ENCODE measurements at regions not wholly inside any gene's neighbourhood (a gene's known extent, or its start where the extent isn't known, plus 50 kb on each side); places are given as distances from the start of the nearest gene placed in this dataset.
A peak's percentile ranks its signal among the peaks of the same experiment; 100 is the strongest.

DNA sequence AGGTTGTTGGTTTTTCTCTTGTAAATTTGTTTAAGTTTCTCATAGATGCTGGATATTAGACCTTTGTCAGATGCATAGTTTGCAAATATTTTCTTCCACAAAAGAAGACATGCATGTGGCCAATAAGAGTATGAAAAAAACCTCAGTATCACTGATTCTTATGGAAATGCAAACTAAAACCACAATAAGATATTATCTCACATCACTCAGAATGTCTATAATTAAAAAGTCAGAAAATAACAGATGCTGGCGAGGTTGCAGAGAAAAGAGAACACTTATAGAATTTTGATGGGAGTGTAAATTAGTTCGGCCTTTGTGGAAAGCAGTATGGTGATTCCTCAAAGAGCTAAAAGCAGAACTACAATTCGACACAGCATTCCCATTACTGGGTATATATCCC, 1355.6 kb downstream of the FAM133A start:
- no peak for DNase-seq (ENCODE audit: low read depth)

DNA sequence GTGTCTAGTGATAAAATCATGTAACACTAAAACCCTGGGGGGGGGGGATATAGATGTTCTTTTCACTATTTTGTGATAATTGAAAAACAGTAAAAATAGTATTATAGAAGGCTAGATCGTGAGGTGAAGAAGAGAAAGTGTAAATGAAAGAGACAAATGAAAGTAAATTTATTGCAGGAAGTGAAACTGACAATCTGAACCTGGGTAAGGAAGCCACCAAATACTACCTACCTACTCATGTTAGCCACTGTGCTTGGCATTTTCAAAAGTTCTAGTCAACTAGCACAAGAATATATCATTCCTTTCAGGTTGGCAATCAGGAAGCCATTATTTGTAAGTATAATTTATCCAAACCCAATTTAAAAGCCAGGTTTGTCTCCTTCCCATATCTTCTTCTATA, 1366.1 kb downstream of the FAM133A start:
- no peak for DNase-seq (ENCODE audit: low read depth)

DNA sequence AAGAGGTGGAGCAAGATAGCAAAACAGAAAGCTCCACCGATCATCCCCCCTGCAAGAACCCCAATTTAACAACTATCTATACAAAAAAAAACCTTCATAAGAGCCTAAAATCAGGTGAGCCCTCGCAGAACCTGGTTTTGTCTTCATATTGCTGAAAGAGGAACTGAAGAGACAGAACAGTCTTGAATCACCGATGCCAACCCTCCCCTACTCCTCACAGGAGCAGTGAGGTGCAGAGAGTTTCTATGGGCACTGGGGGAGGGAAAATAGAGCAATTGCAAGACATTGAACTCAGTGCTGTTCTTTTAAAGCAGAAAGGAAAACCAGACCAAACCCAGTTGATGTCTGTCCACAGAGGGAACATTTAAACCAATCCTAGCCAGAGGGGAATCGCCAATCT, 1370.3 kb downstream of the FAM133A start:
- no peak for DNase-seq (ENCODE audit: low read depth)

DNA sequence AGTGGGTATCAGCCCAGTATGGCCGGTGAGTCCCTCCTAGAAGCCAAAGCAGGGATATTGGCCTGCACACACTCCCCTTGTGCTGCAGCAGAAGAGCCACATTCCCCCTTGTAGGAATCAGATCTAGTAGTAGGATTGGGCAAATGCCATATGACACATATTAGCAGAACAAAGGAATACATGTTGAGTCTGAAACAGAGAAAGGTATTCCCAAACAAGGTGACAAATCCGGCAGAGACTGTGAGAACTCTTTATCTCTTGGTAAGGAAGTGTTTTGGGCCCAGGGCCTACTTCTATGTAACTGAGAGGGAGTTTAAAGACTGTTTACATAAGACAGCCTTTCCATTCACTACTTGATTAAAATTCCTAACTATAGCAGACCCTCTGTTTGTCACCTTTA, 1382.0 kb downstream of the FAM133A start:
- DNase-seq (ENCODE audit: low read depth): no peak

DNA sequence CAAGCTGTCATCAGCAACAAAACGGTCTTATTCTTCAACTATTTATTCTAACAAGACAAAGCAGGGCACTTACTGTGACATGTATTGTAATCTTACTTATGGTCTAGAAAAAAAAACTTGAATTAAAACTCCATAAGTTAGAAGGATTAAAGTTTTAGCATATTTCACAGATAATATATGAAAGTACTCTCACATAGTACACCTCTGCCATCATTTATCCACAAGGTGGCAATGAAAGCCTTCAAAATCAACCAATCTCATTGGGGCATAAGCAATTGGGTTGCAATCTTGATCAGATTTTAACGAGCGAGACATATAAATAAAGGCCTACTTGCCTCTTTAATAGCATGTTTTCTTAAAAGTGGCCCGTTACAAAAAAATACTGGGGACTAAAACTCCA, 1382.9 kb downstream of the FAM133A start:
- DNase-seq (ENCODE audit: low read depth): peak; percentile 23

DNA sequence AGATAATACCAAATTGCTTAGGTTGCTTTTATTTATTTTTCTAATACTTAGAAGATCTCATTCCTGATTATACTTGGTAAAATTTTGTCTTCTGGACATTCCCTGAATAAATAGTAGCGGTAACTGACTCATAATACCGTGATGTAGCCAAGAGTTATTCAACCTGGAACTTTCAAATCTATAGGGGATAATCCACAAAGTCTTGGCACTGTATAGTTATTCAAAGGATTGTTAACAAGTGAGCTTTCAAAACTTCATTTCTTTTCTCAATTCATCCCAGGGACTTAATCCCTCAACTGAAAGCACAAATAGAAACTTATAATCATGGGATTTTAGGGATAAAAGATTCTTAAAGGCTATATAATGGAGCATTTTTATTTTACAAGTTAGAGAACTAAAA, 1383.3 kb downstream of the FAM133A start:
- peak; percentile 3 for DNase-seq (ENCODE audit: low read depth)

DNA sequence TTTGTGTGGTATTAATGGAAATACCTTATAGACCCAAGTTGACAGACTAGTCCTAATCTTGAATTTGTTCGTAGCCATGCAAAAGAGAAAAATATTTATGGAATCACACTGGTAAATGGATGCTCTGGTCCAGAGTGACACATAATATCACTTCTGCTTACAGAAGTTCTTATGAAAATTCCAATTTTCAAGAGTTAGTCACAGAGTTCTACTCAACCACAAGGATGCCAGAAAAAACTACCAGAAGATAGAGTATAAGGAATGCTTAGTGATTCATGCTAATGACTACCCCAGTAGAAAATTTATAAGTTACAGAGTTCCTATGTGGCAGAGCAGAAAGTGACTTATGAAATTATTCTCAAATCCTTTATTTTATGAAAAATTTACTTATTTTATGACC, 1384.8 kb downstream of the FAM133A start:
- DNase-seq (ENCODE audit: low read depth): peak; percentile 63

DNA sequence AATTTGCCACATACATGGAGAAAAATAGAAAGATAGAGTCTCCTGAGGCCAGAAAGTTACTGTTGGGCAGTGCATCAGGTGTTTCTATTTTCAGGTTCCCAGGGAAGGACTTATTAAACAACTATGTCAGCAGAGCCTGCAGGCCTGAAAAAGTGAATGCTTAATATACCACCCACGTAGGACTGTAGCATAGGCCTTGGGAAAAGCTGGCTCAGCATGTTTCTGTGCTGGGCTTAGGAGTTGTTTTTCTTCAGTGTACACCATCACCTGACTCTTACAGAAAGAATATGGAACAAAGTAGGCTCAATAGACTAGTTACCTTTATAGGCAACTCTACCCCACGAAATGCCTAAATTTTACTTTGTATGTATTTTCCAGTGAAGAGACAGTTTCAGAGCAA, 1385.9 kb downstream of the FAM133A start:
- DNase-seq (ENCODE audit: low read depth): no peak

DNA sequence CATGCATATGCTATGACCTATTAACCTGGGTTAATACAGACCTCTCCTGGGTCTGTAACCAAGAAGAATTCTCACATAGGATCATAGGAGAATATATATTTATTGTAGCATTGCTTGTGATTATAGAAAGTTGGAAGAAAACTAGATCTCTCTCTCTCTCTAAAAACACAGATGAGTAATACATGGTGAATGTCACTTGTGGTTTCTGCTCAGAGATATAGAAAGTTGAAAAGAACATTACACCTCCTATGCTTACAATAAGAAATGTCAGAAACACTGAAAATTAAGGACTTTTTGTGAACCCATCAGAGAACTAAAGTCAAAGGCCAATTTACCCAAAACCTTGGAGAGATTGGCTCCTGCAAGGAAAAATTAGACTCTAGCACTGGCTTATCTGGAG, 1389.5 kb downstream of the FAM133A start:
- peak; percentile 4 for DNase-seq (ENCODE audit: low read depth)

DNA sequence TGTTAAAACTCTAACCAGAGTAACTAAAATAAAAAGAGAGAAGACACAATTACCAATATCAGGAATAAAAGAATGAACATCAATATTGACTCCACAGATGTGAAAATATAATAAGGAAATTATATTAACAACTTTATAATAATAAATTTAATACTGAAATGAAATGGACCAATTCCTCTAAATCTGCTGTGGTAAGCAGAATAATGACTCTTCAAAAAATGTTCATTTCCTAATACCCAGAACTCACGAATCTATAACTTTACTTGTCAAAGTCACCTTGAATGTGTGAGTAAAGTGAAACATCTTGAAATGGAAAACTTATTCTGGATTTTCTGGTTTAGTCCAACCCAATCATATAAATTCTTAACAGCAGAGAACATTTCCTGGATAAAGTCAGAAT, 1391.1 kb downstream of the FAM133A start:
- no peak for DNase-seq (ENCODE audit: low read depth)

DNA sequence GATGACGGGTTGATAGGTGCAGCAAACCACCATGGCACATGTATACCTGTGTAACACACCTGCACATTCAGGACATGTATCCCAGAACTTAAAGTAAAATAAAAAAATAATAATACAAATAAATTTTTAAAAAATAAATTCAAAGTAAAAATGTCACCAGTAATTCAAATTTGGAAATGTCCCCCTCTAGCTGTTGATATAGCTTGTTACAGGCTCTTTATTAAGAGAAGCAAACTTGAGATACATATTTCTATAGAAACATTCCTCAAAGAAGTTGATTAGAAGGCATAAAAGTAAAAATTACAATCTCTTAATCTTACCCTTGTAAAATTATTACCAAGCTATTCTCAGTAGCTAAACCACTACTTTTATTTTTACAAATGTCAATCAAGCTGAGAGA, 1397.0 kb downstream of the FAM133A start:
- DNase-seq (ENCODE audit: low read depth): no peak

DNA sequence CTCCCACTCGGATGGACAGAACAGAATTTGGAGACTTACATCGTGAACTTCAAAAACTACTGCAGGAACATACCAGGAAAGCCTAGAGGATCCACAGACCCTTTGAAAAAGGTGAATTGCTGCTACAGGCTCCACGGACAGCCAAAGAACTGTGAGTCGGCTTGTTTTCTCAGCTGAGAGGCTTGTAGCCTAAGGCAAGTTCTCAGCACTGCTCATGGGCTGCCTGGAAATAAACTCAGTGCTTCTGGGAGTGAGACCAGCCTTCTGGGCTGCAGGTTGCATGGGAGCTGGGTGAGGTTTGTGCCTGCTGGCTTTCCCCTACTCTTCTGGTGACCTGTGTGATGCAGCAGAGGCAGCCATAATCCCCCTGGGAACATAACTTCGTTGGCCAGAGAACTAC, 1397.6 kb downstream of the FAM133A start:
- DNase-seq (ENCODE audit: low read depth): no peak

DNA sequence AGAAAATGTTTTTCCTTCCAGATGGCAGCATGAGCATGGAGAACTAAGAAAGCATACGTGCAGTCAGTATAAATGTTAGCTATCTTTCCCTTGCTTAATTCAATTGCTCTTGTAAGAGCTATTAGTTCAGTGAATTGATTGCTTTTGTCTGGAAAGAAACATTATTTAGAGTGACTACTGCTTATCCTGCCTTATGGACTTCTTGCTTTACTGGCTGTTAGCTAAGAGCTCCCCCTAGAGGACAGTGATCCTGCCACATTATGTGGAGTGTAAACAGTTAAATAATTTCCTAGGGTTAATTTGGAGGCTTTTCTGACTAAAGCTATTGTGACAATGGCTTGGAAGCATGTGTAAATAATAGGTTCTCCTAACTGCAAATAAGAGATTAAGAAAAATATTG, 1402.4 kb downstream of the FAM133A start:
- DNase-seq (ENCODE audit: low read depth): peak; percentile 39

DNA sequence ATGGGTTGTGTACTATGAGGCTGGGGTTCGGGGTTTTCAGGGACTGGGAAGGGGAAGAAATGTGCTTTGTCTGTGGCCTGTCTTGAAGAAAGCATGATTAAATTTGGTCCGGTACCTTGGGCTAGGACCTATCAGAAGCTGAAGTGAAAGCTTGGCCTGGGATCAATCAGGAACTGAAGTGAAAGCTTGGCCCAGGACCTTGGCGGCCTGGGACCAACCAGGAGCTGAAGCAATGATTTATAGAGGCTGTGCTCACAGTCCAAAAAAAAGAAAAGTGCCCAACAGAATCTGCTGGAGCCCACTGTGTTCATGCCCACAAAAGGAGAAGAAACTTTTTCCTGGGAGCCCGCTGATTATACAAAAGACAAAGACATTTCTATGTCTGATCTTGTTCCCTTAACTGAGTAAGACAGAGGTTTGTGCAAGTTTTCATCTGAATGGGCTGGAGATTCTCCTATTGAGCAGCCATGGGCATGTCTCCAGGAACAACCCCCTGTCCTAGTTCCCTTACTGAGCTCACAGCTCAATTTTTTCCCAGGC, 1427.9 kb downstream of the FAM133A start:
- no peak for DNase-seq (ENCODE audit: low read depth)

DNA sequence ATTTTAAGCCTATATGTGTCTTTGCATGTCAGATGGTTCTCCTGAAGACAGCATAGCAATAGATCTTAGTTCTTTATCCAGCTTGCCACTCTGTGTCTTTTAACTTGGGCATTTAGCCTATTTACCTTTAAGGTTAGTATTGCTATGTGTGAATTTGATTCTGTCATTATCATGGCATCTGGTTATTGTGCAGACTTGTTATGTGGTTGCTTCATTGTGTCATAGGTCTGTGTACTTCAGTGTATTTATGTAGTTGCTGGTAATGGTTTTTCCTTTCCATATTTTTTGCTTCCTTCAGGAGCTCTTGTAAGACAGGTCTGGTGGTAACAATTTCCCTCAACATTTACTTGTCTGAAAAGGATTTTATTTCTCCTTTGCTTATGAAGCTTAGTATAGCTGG, 1443.5 kb downstream of the FAM133A start:
- DNase-seq (ENCODE audit: low read depth): no peak

DNA sequence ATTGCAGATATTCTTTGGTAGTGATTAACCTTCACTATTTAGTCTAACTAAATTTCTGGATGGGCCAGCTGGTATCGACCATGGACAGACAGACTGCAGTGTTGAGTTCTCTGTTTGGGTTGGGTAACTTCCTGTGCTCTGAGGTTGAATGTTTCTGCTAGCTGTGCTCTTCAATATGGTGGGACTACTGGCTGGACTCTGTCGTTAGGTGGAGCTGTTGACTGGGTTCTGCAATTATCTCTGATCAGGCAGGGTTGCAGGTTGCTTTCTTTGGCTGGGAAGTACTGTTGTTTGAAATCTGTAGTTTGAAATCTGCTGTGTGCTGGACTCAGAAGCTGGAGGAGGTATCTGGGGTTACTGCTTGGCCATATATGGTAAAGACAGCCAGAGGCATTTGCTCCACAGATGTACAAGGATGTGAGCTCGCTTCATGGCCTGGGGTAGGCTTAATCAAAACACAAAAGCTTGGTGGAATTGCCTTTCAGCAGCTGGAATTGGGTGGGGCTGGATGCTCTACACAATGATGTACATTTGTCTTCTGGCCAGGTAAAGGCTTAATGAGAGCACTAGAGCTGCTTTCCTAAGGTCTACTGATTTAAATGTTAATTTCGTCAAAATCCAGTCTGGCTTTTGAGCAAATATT, 1472.0 kb downstream of the FAM133A start:
- DNase-seq (ENCODE audit: low read depth): no peak

DNA sequence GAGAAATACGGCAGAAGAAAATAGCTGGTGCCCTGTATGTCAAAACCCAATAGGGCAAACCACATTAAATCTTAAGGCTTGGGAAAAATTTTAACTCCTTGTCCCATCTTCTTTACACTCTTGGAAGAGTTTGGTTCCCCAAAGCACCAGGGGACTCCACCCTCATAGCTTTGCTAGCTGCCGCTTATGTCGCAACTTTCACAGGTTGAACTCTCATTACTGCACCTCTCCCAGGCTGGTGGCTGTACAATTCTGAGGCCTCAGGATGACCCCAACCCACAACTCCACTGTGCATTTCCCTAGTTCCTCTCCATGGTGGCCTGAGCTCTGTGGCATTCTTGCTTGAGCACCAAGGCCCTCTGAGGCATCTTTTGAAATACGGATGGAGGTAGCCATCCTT, 1478.8 kb downstream of the FAM133A start:
- DNase-seq (ENCODE audit: low read depth): no peak

DNA sequence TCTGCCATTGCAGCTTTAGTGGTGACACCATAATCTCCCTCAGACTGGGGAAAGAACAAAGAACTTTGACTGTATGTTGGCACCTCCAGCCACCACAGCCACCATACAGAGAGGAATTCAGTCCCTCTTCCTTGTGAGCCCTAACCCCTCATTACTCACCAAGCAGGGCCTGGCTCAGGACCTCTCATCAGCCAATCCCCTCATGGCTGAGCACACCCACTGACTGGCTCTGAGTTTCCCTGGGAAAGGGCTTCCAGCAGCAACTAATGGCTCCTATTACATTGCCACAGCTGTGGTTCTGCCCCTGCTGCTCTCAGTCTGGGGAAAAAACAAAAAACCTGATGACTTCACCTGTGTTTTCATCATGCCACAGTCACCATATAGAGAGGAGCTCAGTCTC, 1482.6 kb downstream of the FAM133A start:
- DNase-seq (ENCODE audit: low read depth): no peak

Measured in fibroblast of gingiva (primary cell).